Endothelial cell (in vitro differentiated cells): ENCODE measurements at regions not wholly inside any gene's neighbourhood (a gene's known extent, or its start where the extent isn't known, plus 50 kb on each side); places are given as distances from the start of the nearest gene placed in this dataset.

Source experiments
- DNase-seq: peaks from one replicate; pipeline ENCODE4 v3.0.0; 2021; ENCODE audit warnings: low spot score
- H3K27ac Mint-ChIP-seq: one replicate; pipeline ENCODE4 v1.8.0; 2021; ENCODE audit warnings: mixed read lengths, inconsistent platforms; ENCODE audit not compliant: unreplicated experiment
- H3K27me3 Mint-ChIP-seq: one replicate; pipeline ENCODE4 v1.8.0; 2021; ENCODE audit warnings: mild to moderate bottlenecking, moderate library complexity, mixed read lengths, inconsistent platforms; ENCODE audit not compliant: unreplicated experiment
- H3K36me3 Mint-ChIP-seq: one replicate; pipeline ENCODE4 v1.8.0; 2021; ENCODE audit warnings: mild to moderate bottlenecking, low read depth, mixed read lengths, inconsistent platforms; ENCODE audit not compliant: unreplicated experiment
- H3K4me1 Mint-ChIP-seq: one replicate; pipeline ENCODE4 v1.8.0; 2021; ENCODE audit warnings: mild to moderate bottlenecking, mixed read lengths, inconsistent platforms; ENCODE audit not compliant: unreplicated experiment
- H3K4me3 Mint-ChIP-seq: one replicate; pipeline ENCODE4 v1.8.0; 2021; ENCODE audit warnings: mild to moderate bottlenecking, mixed read lengths, inconsistent platforms; ENCODE audit not compliant: unreplicated experiment
- H3K9me3 Mint-ChIP-seq: one replicate; pipeline ENCODE4 v1.8.0; 2021; ENCODE audit warnings: mixed read lengths, inconsistent platforms; ENCODE audit not compliant: unreplicated experiment
- CTCF ChIP-seq: fragments of 200-600 bp; sonication (generic); IDR thresholded peaks from one replicate; pipeline ENCODE4 v1.5.0; 2021; ENCODE audit warnings: antibody characterized with exemption; ENCODE audit not compliant: unreplicated experiment

GRCh38 chr21:38591218-38591537 is 92.9 kb upstream of the ERG start:
- TF ChIP-seq CTCF = no peak
- Mint-ChIP-seq H3K4me3 (no peak overlapping the region), H3K9me3 (no peaks in the 10 kb centered on the region), H3K27me3 (peaks cover 5% of the 10 kb centered on the region), H3K36me3 (peaks cover 4% of the 10 kb centered on the region), H3K4me1 (peaks cover 26% of the 10 kb centered on the region), H3K27ac (no peak overlapping the region)
- DNase-seq = no peak

GRCh38 chr21:38596264-38597042 is 98.2 kb upstream of the ERG start:
- Mint-ChIP-seq H3K9me3 (no peaks in the 10 kb centered on the region), H3K27me3 (no peaks in the 10 kb centered on the region)
- no peak for TF ChIP-seq CTCF

GRCh38 chr21:38597421-38597820 is 99.1 kb upstream of the ERG start:
- no peak for DNase-seq
- TF ChIP-seq CTCF = no peak
- no peaks in the 10 kb centered on the region for H3K36me3 Mint-ChIP-seq
- H3K27ac Mint-ChIP-seq = no peak overlapping the region
- H3K4me1 Mint-ChIP-seq = peaks cover 14% of the 10 kb centered on the region
- no peak overlapping the region for H3K4me3 Mint-ChIP-seq
- H3K27me3 Mint-ChIP-seq = no peaks in the 10 kb centered on the region
- no peaks in the 10 kb centered on the region for H3K9me3 Mint-ChIP-seq

More at GRCh38 chr21:38596264-38597042, 98.2 kb upstream of the ERG start:
- Mint-ChIP-seq H3K4me1 (peaks cover 24% of the 10 kb centered on the region), H3K4me3 (no peak overlapping the region), H3K27ac (no peak overlapping the region), H3K36me3 (no peaks in the 10 kb centered on the region)
- no peak for DNase-seq

GRCh38 chr21:38598413-38598812 is 100.1 kb upstream of the ERG start:
- H3K36me3 Mint-ChIP-seq = no peaks in the 10 kb centered on the region
- H3K27ac Mint-ChIP-seq = no peak overlapping the region
- no peak for DNase-seq
- H3K27me3 Mint-ChIP-seq = no peaks in the 10 kb centered on the region
- TF ChIP-seq CTCF = no peak
- H3K4me3 Mint-ChIP-seq = no peak overlapping the region
- H3K9me3 Mint-ChIP-seq = no peaks in the 10 kb centered on the region
- H3K4me1 Mint-ChIP-seq = peaks cover 6% of the 10 kb centered on the region

GRCh38 chr21:38599381-38599975 is 101.2 kb upstream of the ERG start:
- H3K9me3 Mint-ChIP-seq = no peaks in the 10 kb centered on the region
- DNase-seq = no peak
- H3K4me3 Mint-ChIP-seq = no peak overlapping the region
- H3K4me1 Mint-ChIP-seq = peaks cover 6% of the 10 kb centered on the region
- no peaks in the 10 kb centered on the region for H3K27me3 Mint-ChIP-seq
- H3K36me3 Mint-ChIP-seq = no peaks in the 10 kb centered on the region
- TF ChIP-seq CTCF = no peak
- H3K27ac Mint-ChIP-seq = no peak overlapping the region
